Stimulated activated CD4-positive, alpha-beta T cell treated with anti-CD3 and anti-CD28 coated beads, Interleukin-2, amount 100 ng/mL, for 24 hours (primary cell): ENCODE measurements at regions not wholly inside any gene's neighbourhood (a gene's known extent, or its start where the extent isn't known, plus 50 kb on each side); places are given as distances from the start of the nearest gene placed in this dataset.

ENCODE experiments used
- DNase-seq, 2 donors: peaks; one replicate each; pipeline ENCODE4 v3.0.0-alpha.2; 2020

DNA sequence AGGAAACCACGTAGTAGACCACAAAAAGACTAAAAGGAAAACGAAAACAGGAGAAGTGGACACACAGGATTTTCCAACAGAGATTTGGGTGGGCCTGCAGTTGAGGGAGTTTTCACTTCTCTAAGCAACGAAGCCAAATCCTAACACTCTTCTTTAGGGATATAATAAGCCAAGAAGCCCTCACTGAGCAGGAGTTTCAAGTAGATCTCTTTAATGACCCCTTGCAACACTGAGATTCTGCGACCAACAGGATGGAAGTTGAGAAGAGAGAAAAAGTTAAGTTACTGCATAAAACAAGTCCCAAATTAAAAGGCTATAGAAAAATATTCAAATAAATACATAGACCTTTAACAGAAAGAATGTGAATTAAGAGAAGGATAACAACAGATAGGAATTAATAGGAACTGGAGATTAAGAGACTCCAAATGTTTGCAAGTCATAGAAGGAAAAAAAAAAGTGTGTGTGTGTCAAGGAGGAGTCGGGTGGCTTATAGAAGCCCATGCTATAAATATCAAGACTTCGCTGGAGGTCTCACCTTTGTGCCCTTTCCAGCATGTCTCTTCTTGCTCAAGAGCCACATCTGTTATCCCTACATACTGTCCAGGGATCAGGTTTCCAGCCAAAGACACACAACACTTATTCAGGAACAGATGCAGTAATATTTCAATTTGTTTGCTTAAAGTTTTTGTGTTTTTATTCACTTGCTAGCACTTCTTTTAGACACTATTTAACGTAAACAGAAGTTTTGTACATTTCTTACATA, 69.4 kb upstream of the ARHGAP28 start:
- DNase-seq, result no peak

- DNase-seq, result no peak
Measured at GRCh38 chr18:6661692-6662415, 67.7 kb upstream of the ARHGAP28 start.

DNA sequence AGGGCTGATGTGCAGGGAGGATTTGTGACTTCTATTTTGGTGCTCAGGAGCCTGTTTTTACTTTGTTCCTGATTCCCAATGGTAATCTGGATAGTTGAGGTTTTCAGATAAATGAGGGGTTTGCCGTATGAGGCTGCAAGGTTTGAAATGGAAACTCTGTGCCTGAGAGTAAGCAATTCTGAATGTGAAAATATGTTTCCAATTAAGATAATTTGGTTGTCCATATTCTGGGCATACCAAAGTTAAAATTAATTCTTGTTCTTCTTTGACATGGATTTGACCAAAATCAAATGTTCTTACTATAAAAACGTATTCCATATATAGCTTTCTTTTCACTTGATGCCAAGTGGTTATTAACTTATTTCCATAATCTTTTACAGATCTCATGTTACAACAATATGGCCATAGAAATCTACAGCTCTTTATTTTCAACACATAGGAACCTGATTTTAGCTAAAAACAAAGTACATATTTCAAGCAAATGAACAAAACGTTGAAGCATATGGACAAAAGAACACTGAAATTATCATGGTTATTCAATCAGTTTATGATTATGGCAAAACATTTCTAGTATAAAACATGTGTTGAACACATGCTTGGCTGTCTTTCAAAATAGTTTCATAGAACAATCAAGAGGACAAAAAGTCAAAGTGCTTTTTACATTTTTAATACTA, 63.4 kb upstream of the ARHGAP28 start:
- DNase-seq, result no peak

DNA sequence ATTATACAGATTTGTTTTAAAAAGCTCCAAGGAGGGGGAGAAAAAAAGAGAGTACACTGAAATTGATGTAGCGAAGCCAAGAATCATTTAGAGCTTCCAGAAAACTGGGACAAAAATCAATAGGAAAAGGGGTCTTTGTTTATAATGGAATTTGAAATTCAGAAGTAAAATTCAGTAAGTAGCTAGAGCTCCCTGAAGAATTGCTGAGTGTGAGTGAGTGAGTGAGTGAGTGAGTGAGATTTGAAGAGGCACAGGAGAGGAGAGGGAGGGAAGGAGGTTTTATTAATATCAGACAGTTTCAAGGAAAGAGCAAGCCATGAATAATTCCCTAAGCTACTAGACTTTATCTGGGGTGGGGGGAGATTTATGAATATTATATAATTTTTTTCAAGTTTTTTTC, 60.7 kb upstream of the ARHGAP28 start:
- DNase-seq, result no peak

- DNase-seq, result no peak
Measured at GRCh38 chr18:6672821-6673308, 56.7 kb upstream of the ARHGAP28 start.

DNA sequence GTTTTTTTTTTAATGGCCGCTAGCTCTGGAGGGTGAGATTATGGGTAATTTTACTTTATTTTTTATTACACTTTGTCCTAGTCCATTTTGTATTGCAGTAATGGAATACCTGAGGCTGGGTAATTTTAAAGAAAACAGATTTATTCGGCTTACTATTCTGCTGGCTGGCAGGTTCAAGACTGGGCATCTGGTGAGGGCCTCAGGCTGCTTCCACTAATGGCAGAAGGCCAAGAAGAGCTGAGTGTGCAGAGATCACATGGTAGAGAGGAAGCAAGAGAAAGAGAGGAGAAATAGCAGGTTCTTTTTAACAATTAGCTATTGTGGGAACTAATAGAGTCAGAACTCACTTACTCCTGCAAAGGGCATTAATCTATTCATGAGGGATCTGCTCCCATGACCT, 52.4 kb upstream of the ARHGAP28 start:
- no peak for DNase-seq

- no peak for DNase-seq
Measured at GRCh38 chr18:6679201-6679600, 50.3 kb upstream of the ARHGAP28 start.
